ENCODE measurements at regions not wholly inside any gene's neighbourhood (a gene's known extent, or its start where the extent isn't known, plus 50 kb on each side); places are given as distances from the start of the nearest gene placed in this dataset.

DNA sequence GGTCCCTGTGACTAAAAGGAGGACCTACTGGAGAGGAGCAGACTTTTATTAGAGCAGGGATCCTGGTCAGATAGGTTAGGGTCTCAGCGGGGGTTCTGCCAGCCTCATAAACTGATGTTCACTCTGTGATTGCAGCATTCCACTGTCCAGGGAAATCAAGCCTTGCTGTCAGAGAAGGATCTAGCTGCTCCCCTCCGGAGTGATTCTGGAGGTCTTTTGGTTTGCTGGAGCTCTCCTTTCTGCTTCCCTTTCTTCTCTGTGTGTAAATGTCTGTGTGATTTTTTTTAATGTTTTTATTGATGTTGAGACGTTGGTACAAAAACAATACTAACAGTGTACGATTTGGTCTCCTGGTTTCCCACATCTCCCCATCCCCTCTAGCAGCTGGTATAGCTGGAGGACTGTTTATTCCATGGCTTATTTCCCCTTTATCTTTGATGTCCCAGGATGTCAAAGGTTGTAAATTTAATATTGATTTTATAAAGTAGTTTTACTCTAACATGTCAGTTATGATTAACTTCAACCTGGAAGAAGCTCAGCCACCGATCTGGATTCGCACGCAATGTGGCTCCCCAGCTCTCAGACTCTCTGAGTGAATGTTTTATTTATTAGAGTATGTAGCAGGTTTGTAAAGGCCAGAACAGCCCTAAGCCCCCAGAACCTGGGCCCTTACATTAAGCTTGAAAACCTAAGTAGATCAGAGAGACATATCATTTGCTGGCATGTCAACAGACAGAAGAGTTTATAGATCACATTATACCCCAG is 202.3 kb upstream of the G2E3 start:
- no peak for TF ChIP-seq STAT1 (IDR thresholded peaks at IDR 0.05; ENCODE audit: unreplicated experiment)
- no peak for TF ChIP-seq POLR2AphosphoS5 (IDR thresholded peaks at IDR 0.05; ENCODE audit: low read depth)
- TF ChIP-seq, protein P1, sequence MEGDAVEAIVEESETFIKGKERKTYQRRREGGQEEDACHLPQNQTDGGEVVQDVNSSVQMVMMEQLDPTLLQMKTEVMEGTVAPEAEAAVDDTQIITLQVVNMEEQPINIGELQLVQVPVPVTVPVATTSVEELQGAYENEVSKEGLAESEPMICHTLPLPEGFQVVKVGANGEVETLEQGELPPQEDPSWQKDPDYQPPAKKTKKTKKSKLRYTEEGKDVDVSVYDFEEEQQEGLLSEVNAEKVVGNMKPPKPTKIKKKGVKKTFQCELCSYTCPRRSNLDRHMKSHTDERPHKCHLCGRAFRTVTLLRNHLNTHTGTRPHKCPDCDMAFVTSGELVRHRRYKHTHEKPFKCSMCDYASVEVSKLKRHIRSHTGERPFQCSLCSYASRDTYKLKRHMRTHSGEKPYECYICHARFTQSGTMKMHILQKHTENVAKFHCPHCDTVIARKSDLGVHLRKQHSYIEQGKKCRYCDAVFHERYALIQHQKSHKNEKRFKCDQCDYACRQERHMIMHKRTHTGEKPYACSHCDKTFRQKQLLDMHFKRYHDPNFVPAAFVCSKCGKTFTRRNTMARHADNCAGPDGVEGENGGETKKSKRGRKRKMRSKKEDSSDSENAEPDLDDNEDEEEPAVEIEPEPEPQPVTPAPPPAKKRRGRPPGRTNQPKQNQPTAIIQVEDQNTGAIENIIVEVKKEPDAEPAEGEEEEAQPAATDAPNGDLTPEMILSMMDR (conservative IDR thresholded peaks at IDR 0.05; ENCODE audit: low read depth in 2 of 2) = no peak
- TF ChIP-seq, protein P2, sequence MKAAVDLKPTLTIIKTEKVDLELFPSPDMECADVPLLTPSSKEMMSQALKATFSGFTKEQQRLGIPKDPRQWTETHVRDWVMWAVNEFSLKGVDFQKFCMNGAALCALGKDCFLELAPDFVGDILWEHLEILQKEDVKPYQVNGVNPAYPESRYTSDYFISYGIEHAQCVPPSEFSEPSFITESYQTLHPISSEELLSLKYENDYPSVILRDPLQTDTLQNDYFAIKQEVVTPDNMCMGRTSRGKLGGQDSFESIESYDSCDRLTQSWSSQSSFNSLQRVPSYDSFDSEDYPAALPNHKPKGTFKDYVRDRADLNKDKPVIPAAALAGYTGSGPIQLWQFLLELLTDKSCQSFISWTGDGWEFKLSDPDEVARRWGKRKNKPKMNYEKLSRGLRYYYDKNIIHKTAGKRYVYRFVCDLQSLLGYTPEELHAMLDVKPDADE (IDR thresholded peaks at IDR 0.05) = no peak
- TF ChIP-seq EZH2 (IDR thresholded peaks at IDR 0.05; ENCODE audit: low read depth, unreplicated experiment) = no peak
- TF ChIP-seq, protein P3, sequence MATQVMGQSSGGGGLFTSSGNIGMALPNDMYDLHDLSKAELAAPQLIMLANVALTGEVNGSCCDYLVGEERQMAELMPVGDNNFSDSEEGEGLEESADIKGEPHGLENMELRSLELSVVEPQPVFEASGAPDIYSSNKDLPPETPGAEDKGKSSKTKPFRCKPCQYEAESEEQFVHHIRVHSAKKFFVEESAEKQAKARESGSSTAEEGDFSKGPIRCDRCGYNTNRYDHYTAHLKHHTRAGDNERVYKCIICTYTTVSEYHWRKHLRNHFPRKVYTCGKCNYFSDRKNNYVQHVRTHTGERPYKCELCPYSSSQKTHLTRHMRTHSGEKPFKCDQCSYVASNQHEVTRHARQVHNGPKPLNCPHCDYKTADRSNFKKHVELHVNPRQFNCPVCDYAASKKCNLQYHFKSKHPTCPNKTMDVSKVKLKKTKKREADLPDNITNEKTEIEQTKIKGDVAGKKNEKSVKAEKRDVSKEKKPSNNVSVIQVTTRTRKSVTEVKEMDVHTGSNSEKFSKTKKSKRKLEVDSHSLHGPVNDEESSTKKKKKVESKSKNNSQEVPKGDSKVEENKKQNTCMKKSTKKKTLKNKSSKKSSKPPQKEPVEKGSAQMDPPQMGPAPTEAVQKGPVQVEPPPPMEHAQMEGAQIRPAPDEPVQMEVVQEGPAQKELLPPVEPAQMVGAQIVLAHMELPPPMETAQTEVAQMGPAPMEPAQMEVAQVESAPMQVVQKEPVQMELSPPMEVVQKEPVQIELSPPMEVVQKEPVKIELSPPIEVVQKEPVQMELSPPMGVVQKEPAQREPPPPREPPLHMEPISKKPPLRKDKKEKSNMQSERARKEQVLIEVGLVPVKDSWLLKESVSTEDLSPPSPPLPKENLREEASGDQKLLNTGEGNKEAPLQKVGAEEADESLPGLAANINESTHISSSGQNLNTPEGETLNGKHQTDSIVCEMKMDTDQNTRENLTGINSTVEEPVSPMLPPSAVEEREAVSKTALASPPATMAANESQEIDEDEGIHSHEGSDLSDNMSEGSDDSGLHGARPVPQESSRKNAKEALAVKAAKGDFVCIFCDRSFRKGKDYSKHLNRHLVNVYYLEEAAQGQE (IDR thresholded peaks at IDR 0.05; ENCODE audit: unreplicated experiment) = no peak
- no peak for TF ChIP-seq JUNB (IDR thresholded peaks at IDR 0.05; ENCODE audit: unreplicated experiment)
- TF ChIP-seq EZH2phosphoT487 (IDR thresholded peaks at IDR 0.05; ENCODE audit: unreplicated experiment) = no peak
- TF ChIP-seq, protein P4, sequence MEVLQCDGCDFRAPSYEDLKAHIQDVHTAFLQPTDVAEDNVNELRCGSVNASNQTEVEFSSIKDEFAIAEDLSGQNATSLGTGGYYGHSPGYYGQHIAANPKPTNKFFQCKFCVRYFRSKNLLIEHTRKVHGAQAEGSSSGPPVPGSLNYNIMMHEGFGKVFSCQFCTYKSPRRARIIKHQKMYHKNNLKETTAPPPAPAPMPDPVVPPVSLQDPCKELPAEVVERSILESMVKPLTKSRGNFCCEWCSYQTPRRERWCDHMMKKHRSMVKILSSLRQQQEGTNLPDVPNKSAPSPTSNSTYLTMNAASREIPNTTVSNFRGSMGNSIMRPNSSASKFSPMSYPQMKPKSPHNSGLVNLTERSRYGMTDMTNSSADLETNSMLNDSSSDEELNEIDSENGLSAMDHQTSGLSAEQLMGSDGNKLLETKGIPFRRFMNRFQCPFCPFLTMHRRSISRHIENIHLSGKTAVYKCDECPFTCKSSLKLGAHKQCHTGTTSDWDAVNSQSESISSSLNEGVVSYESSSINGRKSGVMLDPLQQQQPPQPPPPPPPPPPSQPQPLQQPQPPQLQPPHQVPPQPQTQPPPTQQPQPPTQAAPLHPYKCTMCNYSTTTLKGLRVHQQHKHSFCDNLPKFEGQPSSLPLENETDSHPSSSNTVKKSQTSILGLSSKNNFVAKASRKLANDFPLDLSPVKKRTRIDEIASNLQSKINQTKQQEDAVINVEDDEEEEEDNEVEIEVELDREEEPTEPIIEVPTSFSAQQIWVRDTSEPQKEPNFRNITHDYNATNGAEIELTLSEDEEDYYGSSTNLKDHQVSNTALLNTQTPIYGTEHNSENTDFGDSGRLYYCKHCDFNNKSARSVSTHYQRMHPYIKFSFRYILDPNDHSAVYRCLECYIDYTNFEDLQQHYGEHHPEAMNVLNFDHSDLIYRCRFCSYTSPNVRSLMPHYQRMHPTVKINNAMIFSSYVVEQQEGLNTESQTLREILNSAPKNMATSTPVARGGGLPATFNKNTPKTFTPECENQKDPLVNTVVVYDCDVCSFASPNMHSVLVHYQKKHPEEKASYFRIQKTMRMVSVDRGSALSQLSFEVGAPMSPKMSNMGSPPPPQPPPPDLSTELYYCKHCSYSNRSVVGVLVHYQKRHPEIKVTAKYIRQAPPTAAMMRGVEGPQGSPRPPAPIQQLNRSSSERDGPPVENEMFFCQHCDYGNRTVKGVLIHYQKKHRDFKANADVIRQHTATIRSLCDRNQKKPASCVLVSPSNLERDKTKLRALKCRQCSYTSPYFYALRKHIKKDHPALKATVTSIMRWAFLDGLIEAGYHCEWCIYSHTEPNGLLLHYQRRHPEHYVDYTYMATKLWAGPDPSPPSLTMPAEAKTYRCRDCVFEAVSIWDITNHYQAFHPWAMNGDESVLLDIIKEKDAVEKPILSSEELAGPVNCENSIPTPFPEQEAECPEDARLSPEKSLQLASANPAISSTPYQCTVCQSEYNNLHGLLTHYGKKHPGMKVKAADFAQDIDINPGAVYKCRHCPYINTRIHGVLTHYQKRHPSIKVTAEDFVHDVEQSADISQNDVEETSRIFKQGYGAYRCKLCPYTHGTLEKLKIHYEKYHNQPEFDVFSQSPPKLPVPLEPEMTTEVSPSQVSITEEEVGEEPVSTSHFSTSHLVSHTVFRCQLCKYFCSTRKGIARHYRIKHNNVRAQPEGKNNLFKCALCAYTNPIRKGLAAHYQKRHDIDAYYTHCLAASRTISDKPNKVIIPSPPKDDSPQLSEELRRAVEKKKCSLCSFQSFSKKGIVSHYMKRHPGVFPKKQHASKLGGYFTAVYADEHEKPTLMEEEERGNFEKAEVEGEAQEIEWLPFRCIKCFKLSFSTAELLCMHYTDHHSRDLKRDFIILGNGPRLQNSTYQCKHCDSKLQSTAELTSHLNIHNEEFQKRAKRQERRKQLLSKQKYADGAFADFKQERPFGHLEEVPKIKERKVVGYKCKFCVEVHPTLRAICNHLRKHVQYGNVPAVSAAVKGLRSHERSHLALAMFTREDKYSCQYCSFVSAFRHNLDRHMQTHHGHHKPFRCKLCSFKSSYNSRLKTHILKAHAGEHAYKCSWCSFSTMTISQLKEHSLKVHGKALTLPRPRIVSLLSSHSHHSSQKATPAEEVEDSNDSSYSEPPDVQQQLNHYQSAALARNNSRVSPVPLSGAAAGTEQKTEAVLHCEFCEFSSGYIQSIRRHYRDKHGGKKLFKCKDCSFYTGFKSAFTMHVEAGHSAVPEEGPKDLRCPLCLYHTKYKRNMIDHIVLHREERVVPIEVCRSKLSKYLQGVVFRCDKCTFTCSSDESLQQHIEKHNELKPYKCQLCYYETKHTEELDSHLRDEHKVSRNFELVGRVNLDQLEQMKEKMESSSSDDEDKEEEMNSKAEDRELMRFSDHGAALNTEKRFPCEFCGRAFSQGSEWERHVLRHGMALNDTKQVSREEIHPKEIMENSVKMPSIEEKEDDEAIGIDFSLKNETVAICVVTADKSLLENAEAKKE (CRISPR knock-in tag; IDR thresholded peaks at IDR 0.05) = no peak
- TF ChIP-seq CREB1 (CRISPR knock-in tag; IDR thresholded peaks at IDR 0.05; ENCODE audit: low read depth) = no peak
- no peak for TF ChIP-seq ZNF114 (CRISPR knock-in tag; IDR thresholded peaks at IDR 0.05)

Measured in GM23338 (cell line).